RWPE1 (cell line): ENCODE measurements at regions not wholly inside any gene's neighbourhood (a gene's known extent, or its start where the extent isn't known, plus 50 kb on each side); places are given as distances from the start of the nearest gene placed in this dataset.

Experiments
- CTCF ChIA-PET: fragments of 350-600 bp; sonication (Branson Sonifier 250); formaldehyde crosslinking; extraction: SDS; loops from one replicate; lab custom pipeline; 2021; lab: Yijun Ruan, JAX
- POLR2A ChIA-PET: fragments of 400-600 bp; formaldehyde crosslinking; extraction: SDS; loops from one replicate; lab custom pipeline; 2020; ENCODE audit warnings: antibody characterized with exemption; ENCODE audit not compliant: low non-redundant PET; lab: Yijun Ruan, JAX
- DNase-seq: peaks from one replicate; pipeline ENCODE4 v3.0.0; 2012; ENCODE audit warnings: low spot score
- H3K27ac ChIP-seq: fragments of 450-650 bp; 2 replicates; pipeline ENCODE4 v1.5.1; 2017
- CTCF ChIP-seq: fragments of 450-650 bp; conservative IDR thresholded peaks from 2 replicates; pipeline ENCODE4 v1.5.1; 2017; ENCODE audit warnings: low read depth, mild to moderate bottlenecking

DNA sequence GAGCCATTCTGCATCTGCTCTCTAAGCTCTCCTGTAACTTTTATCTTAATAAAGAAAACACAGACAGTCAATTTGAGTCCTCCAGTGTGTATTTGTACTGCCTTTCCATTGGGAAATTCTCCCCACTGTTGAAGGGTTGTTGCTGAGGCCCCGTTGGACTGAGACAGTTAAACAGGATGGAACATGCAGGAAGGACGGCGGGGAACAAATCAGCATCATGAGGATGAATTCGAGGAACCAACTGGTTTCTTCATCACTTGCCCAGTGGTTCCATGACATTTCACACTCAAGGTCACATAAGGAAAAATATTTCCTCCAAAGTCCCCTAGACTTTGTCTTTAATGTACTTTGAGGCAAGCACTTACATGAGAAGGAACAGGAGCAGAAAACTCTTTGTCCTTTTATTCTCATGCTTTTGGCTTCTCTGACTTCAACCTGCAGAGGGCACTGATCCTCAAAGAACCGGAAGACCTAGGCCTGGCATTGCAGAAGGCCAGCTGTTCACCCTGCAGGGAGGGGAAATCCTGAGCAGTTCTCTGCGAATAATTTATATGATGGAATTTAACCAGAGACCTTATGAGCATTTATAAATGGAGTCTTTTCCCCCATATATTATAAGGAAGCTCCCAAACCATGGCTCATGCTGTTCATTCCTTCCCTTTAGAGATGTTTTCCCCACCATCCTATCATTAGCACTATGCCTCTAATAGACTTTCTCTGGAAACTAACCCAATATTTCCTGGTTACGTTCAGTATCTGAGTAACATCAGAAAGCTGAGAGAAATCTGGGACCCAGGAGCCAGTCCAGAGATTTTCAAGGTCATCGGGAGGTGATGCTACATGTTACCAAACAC, 55.2 kb upstream of the ADGRF1 start:
- POLR2A ChIA-PET = no interaction called here
- TF ChIP-seq CTCF = no peak; the same call in 1 of the 2 replicates
- H3K27ac ChIP-seq = peak overlapping the region; percentile 17; the same call in 1 of the 2 replicates
- peak; percentile 77 for DNase-seq
- CTCF ChIA-PET = interaction anchor here (0.6 to 6.6 kb wide), 13 partner anchors 9 to 577 kb away, joined by 3 to 46 read pairs (median 4); partner anchors contain the start of genes ADGRF1, CYP39A1 and TNFRSF21

- H3K27ac ChIP-seq = peak overlapping the region; percentile 17; the same call in 1 of the 2 replicates
- no peak for DNase-seq
- no peak for TF ChIP-seq CTCF
- CTCF ChIA-PET = interaction anchor here (0.5 to 6.6 kb wide), 6 partner anchors 151 to 444 kb away, joined by 3 to 46 read pairs (median 4); partner anchors contain the start of genes CYP39A1 and TNFRSF21
- POLR2A ChIA-PET = no interaction called here
These were observed 54.2 kb upstream of the ADGRF1 start for GRCh38 chr6:47096211-47096895.

- ChIA-PET POLR2A (no interaction called here), CTCF (interaction anchor here (6.6 kb wide), 1 partner anchor 214 kb away, joined by 46 read pairs; the partner anchor contains the start of gene TNFRSF21)
- no peak for TF ChIP-seq CTCF
- peak; percentile 36 for DNase-seq
- no peak overlapping the region for H3K27ac ChIP-seq
These were observed 52.3 kb upstream of the ADGRF1 start for GRCh38 chr6:47094241-47094925.

DNA sequence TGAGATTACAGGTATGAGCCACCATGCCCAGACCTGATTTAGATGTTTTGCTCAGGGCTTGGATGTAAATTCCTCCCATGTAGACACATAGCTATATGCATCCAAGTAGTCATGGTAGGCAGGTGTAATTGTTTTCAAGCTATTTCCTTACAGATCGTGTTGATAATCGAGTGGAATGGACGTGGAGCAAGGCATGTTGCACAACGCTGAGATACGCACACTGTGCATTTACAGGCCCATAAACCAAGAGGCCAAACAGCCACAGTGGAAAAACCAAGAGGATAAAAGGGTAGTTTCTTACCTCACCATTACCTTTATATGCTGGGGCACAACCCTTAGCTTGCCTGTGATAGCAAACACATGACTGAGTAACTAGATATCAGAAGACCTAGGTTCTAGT, 51.0 kb upstream of the ADGRF1 start:
- DNase-seq = no peak
- TF ChIP-seq CTCF = no peak
- ChIA-PET CTCF (interaction anchor here (6.6 kb wide), 1 partner anchor 215 kb away, joined by 46 read pairs; the partner anchor contains the start of gene TNFRSF21), POLR2A (no interaction called here)
- no peak overlapping the region for H3K27ac ChIP-seq

DNA sequence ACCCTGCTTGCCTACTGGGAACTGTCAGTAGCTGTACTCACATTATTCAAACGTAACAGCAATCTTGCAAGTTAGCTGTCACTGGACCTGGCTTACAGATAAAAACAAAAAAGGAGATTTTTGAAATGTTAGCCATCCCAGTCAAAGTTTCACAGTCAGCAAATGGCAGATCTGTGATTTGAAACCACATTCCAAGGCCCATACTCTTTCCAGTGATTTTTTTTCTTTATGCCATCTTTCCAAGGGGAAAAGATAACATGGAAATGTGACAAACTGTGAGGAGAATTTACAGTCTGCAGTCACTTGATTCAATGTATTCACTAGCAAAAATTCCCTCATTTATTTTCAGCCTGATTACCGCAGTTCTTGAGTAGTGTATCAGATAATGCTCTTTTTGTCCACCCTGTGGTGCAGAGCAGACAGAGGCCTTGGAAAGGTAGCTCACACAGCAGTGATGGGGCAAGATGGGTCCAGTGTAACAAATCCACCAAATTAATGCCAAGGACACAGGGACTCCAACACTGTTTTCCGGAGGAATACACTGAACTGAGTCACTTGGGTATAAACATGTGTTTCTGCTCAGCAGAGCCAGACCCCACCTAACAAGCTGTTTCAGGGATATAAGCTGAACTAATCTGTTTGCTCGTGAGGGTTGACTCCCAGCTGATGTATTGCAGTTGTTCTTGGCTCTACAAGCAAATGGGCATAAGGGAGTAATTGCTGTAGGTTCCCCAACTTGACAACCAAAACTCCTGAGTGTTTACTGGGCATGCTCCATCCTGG, 49.9 kb upstream of the ADGRF1 start:
- no peak for TF ChIP-seq CTCF
- H3K27ac ChIP-seq = no peak overlapping the region
- ChIA-PET CTCF (interaction anchor here (0.5 to 1.1 kb wide), 2 partner anchors 211 to 217 kb away, joined by 3 to 4 read pairs; partner anchors contain the start of gene TNFRSF21), POLR2A (no interaction called here)
- no peak for DNase-seq
